Smooth muscle cell (in vitro differentiated cells): ENCODE measurements at regions not wholly inside any gene's neighbourhood (a gene's known extent, or its start where the extent isn't known, plus 50 kb on each side); places are given as distances from the start of the nearest gene placed in this dataset.

Experiments used
- DNase-seq: peaks from one replicate; lab custom pipeline; 2025; ENCODE audit not compliant: unreplicated experiment; lab: John Stamatoyannopoulos, UW
- H2AFZ ChIP-seq: fragments of 200-600 bp; sonication (generic); 2 replicates; pipeline ENCODE4 v1.6.0; 2016; ENCODE audit warnings: antibody characterized with exemption, low read depth, mild to moderate bottlenecking
- H3F3A ChIP-seq: fragments of 200-600 bp; sonication (generic); 2 replicates; pipeline ENCODE4 v1.6.0; 2017; ENCODE audit warnings: antibody characterized with exemption, low read depth
- H3K27ac ChIP-seq: fragments of 200-600 bp; sonication (generic); 2 replicates; pipeline ENCODE4 v1.5.1; 2016; ENCODE audit warnings: low read depth, mild to moderate bottlenecking
- H3K27me3 ChIP-seq: fragments of 200-600 bp; sonication (generic); 2 replicates; pipeline ENCODE4 v1.6.1; 2016; ENCODE audit warnings: low read depth, mild to moderate bottlenecking
- H3K36me3 ChIP-seq: fragments of 200-600 bp; sonication (generic); 2 replicates; pipeline ENCODE4 v1.5.1; 2016; ENCODE audit warnings: low read depth
- H3K4me1 ChIP-seq: fragments of 200-600 bp; sonication (generic); 2 replicates; pipeline ENCODE4 v1.5.1; 2016; ENCODE audit warnings: low read depth
- H3K4me2 ChIP-seq: fragments of 200-600 bp; sonication (generic); 2 replicates; pipeline ENCODE4 v1.6.0; 2016; ENCODE audit warnings: mild to moderate bottlenecking
- H3K4me3 ChIP-seq: fragments of 200-600 bp; sonication (generic); 2 replicates; pipeline ENCODE4 v1.5.1; 2016; ENCODE audit warnings: mild to moderate bottlenecking
- H3K79me2 ChIP-seq: fragments of 200-600 bp; sonication (generic); 2 replicates; pipeline ENCODE4 v1.6.0; 2016; ENCODE audit warnings: low read depth, mild to moderate bottlenecking
- H3K9ac ChIP-seq: fragments of 200-600 bp; sonication (generic); 2 replicates; pipeline ENCODE4 v1.6.0; 2016; ENCODE audit warnings: low read depth
- H3K9me3 ChIP-seq: fragments of 200-600 bp; sonication (generic); replicated peaks from 2 replicates; pipeline ENCODE4 v1.5.1; 2016; ENCODE audit warnings: low read depth
- H4K20me1 ChIP-seq: fragments of 200-600 bp; sonication (generic); 2 replicates; pipeline ENCODE4 v1.6.0; 2016; ENCODE audit warnings: low read depth
- WGBS: methylation state at CpG from one replicate; pipeline ENCODE4 v1.1.7; 2016; ENCODE audit warnings: low lambda C conversion rate; 5-methylcytosine and 5-hydroxymethylcytosine counted together
- TF ChIP-seq, protein P1 (sequence below): fragments of 200-600 bp; sonication (generic); IDR thresholded peaks from 2 replicates; pipeline ENCODE4 v1.5.1; 2017; ENCODE audit warnings: borderline replicate concordance, mild to moderate bottlenecking, antibody characterized with exemption; ENCODE audit not compliant: insufficient read depth, poor library complexity, severe bottlenecking

DNA sequence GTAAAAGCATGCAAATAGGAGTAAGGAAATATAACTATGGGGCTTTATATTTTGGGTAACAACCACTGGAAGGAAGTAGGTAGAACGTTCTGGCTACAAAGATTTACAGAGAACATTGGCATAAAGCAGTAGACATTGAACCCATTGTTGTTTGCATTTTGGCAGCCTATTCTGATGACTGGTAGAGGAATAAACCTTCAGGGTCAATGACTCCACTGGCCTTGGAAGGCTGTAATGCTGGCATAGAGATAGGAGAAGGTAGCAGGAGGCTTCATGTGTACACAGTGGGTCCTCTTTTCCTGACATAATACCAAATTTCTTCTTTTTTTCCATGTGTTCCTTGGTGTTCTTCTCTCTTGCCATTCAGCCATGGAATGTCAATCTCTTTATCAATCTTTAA is 462.8 kb upstream of the ZNF462 start:
- no peak overlapping the region for H3K9ac ChIP-seq
- H3K27ac ChIP-seq, result no peak overlapping the region
- H4K20me1 ChIP-seq, result no peaks in the 10 kb centered on the region
- 77% methylated on average over 1 of the region's 1 CpG for WGBS
- no peaks in the 10 kb centered on the region for H3K27me3 ChIP-seq
- H3F3A ChIP-seq, result no peaks in the 10 kb centered on the region
- H3K9me3 ChIP-seq, result no peaks in the 10 kb centered on the region
- H3K36me3 ChIP-seq, result no peaks in the 10 kb centered on the region
- peaks cover 9% of the 10 kb centered on the region for H3K4me1 ChIP-seq
- no peak overlapping the region for H3K4me3 ChIP-seq
- DNase-seq, result no peak
- no peak overlapping the region for H3K4me2 ChIP-seq
- TF ChIP-seq, protein P1, sequence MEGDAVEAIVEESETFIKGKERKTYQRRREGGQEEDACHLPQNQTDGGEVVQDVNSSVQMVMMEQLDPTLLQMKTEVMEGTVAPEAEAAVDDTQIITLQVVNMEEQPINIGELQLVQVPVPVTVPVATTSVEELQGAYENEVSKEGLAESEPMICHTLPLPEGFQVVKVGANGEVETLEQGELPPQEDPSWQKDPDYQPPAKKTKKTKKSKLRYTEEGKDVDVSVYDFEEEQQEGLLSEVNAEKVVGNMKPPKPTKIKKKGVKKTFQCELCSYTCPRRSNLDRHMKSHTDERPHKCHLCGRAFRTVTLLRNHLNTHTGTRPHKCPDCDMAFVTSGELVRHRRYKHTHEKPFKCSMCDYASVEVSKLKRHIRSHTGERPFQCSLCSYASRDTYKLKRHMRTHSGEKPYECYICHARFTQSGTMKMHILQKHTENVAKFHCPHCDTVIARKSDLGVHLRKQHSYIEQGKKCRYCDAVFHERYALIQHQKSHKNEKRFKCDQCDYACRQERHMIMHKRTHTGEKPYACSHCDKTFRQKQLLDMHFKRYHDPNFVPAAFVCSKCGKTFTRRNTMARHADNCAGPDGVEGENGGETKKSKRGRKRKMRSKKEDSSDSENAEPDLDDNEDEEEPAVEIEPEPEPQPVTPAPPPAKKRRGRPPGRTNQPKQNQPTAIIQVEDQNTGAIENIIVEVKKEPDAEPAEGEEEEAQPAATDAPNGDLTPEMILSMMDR, result no peak
- H2AFZ ChIP-seq, result no peak overlapping the region
- H3K79me2 ChIP-seq, result no peaks in the 10 kb centered on the region

DNA sequence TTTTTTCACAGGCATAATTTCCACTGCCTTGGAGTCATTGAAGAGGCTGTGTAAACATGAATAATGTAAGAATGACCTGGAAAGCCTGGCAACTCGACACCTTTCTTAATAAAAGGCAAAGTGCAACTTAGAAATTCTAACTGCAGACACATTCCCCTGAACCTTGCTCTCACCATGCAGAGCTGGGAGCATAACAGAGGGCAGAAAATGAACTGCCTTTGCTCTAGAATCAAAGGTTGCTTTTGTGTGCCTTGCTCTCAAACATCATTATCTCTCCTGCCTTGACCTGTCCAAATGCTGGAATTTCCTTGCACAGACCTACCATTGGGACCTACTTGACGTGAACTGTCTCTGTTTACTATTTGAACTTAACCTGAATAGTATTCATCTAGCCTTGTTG is 462.0 kb upstream of the ZNF462 start:
- H3K9ac ChIP-seq, result no peak overlapping the region
- H3K4me1 ChIP-seq, result peaks cover 14% of the 10 kb centered on the region
- no peak overlapping the region for H3K4me2 ChIP-seq
- H3K27ac ChIP-seq, result no peak overlapping the region
- H3K4me3 ChIP-seq, result no peak overlapping the region
- TF ChIP-seq, protein P1, result no peak
- no peaks in the 10 kb centered on the region for H3K79me2 ChIP-seq
- 79% methylated on average over 2 of the region's 2 CpGs for whole genome bisulfite sequencing
- H3K9me3 ChIP-seq, result no peaks in the 10 kb centered on the region
- H4K20me1 ChIP-seq, result no peaks in the 10 kb centered on the region
- no peak for DNase-seq
- H2AFZ ChIP-seq, result no peak overlapping the region
- H3K36me3 ChIP-seq, result no peaks in the 10 kb centered on the region
- no peaks in the 10 kb centered on the region for H3F3A ChIP-seq
- H3K27me3 ChIP-seq, result no peaks in the 10 kb centered on the region

DNA sequence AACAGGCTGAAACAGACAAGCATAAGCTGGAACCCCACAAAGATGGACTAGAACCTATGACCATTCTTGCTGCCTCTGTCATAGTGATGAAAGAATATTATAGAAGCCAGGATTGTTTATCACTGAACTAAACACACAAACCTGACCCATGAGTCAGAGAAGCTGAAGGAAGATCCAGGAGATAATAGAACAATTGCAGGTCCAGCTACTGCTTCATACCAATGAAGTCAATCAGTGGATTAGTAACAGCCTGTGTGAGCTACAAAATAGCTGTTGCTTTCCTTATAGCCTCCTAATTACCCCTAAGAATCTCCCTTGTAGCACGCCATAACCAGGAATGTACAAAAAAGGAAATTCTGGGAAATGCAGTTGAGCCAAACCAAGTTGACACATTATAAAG is 459.9 kb upstream of the ZNF462 start:
- Histone ChIP-seq H3K36me3 (no peaks in the 10 kb centered on the region), H3K4me2 (peak overlapping the region; percentile 9), H3K9me3 (no peaks in the 10 kb centered on the region), H3K27me3 (no peaks in the 10 kb centered on the region), H3F3A (no peaks in the 10 kb centered on the region), H4K20me1 (no peaks in the 10 kb centered on the region), H3K27ac (peak overlapping the region; percentile 70), H3K79me2 (no peaks in the 10 kb centered on the region), H3K4me3 (no peak overlapping the region), H2AFZ (no peak overlapping the region), H3K4me1 (peaks cover 16% of the 10 kb centered on the region), H3K9ac (no peak overlapping the region)
- 38% methylated on average over 1 of the region's 1 CpG for WGBS
- TF ChIP-seq, protein P1, result no peak
- no peak for DNase-seq

DNA sequence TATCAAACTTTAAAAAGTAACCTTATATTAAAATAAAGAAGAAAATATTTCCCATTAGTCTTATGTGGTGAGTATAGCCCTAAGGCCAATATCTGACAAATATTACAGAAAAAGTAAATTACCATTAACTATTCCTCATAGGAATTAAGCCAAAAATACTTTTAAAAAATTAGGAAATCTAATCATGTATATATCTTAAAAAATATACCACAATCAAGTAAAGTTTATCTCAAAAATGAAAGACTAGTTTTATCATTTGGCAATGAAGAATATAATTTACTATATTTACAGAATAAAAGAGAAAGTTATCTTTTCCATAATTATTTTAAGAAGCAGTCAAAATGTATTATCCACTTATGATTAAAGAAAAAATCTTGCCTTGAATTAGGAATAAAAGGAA is 458.8 kb upstream of the ZNF462 start:
- no peaks in the 10 kb centered on the region for H3K36me3 ChIP-seq
- peaks cover 16% of the 10 kb centered on the region for H3K4me1 ChIP-seq
- no peak overlapping the region for H3K4me2 ChIP-seq
- no peak overlapping the region for H3K9ac ChIP-seq
- no peak for DNase-seq
- H3K4me3 ChIP-seq, result no peak overlapping the region
- no peaks in the 10 kb centered on the region for H3F3A ChIP-seq
- TF ChIP-seq, protein P1, result no peak
- H2AFZ ChIP-seq, result no peak overlapping the region
- no peaks in the 10 kb centered on the region for H3K27me3 ChIP-seq
- peak overlapping the region; percentile 70 for H3K27ac ChIP-seq
- H3K79me2 ChIP-seq, result no peaks in the 10 kb centered on the region
- H3K9me3 ChIP-seq, result no peaks in the 10 kb centered on the region
- no peaks in the 10 kb centered on the region for H4K20me1 ChIP-seq
